ENCODE measurements at regions not wholly inside any gene's neighbourhood (a gene's known extent, or its start where the extent isn't known, plus 50 kb on each side); places are given as distances from the start of the nearest gene placed in this dataset.

DNA sequence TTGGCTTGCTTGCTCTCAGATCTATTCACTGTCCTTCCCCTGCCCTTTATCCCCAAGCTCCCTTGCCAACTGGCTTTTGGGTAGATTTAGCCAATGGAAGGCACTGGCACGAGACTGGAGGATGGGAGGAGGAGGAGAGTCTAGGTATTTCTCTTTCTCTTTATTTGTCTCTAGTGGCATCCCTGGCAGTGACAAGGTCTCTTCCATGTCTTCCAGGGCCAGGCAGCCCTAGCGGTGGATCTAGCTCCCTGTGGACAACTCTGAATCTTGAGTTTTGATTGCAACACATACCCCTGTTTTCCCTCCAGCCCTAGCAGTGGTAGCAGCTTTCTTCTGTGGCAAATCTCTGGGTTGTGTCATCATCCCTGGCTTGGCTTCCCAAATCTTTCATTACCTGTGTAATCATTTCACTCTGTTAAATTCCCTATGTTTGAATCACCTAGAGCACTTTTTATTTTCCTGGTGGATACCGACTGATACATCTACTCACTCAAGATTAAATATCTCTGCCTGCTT, 171.1 kb upstream of the IRX6 start:
- no peak for DNase-seq (ENCODE audit: low spot score)
- Histone ChIP-seq H3K4me1 (ENCODE audit: insufficient read depth) (no peaks in the 10 kb centered on the region), H3K79me2 (no peaks in the 10 kb centered on the region), H3K4me3 (no peak overlapping the region), H3K27ac (no peak overlapping the region), H3K4me2 (no peak overlapping the region), H3K9me3 (ENCODE audit: low read depth) (no peaks in the 10 kb centered on the region), H3K36me3 (replicated peaks; ENCODE audit: insufficient read depth, low read depth) (no peaks in the 10 kb centered on the region), H3K27me3 (no peaks in the 10 kb centered on the region), H2AFZ (no peak overlapping the region), H3K9me2 (replicated peaks; ENCODE audit: insufficient read depth) (no peaks in the 10 kb centered on the region), H4K20me1 (ENCODE audit: insufficient read depth, poor library complexity, severe bottlenecking) (no peaks in the 10 kb centered on the region)
- no peak for TF ChIP-seq EZH2phosphoT487 (IDR thresholded peaks at IDR 0.05; ENCODE audit: low read depth, severe bottlenecking, unreplicated experiment)
- TF ChIP-seq EZH2 (IDR thresholded peaks at IDR 0.05; ENCODE audit: borderline replicate concordance): no peak
- 91% methylated on average over 3 of the region's 3 CpGs for WGBS (ENCODE audit: low lambda C conversion rate, missing lambda C conversion rate)

DNA sequence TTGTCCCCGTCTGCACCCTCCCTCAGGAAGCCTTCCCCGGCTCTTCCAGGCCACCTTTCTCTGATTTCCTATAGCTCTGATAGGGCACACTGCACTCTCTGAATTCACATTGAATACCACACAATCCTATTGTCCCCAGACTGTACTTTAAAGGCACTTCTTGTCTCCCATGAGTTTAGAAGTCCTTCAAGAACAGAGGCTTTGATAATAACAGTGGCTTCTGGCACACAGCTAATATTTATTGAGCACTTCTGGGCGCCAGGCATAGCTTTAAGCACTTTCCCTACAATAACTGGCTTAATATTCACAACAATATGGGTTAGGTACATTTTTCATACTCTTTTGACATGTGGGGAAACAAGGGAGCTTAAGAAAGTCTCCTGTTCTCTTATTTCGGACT, 169.7 kb upstream of the IRX6 start:
- no peaks in the 10 kb centered on the region for H3K79me2 ChIP-seq
- no peak for DNase-seq (ENCODE audit: low spot score)
- no peak overlapping the region for H3K27ac ChIP-seq
- H3K36me3 ChIP-seq (replicated peaks; ENCODE audit: insufficient read depth, low read depth): no peaks in the 10 kb centered on the region
- H2AFZ ChIP-seq: no peak overlapping the region
- no peaks in the 10 kb centered on the region for H3K9me2 ChIP-seq (replicated peaks; ENCODE audit: insufficient read depth)
- no peaks in the 10 kb centered on the region for H3K27me3 ChIP-seq
- H3K4me1 ChIP-seq (ENCODE audit: insufficient read depth): no peaks in the 10 kb centered on the region
- no peak overlapping the region for H3K4me2 ChIP-seq
- H3K4me3 ChIP-seq: no peak overlapping the region
- TF ChIP-seq EZH2phosphoT487 (IDR thresholded peaks at IDR 0.05; ENCODE audit: low read depth, severe bottlenecking, unreplicated experiment): no peak
- TF ChIP-seq, protein P1, sequence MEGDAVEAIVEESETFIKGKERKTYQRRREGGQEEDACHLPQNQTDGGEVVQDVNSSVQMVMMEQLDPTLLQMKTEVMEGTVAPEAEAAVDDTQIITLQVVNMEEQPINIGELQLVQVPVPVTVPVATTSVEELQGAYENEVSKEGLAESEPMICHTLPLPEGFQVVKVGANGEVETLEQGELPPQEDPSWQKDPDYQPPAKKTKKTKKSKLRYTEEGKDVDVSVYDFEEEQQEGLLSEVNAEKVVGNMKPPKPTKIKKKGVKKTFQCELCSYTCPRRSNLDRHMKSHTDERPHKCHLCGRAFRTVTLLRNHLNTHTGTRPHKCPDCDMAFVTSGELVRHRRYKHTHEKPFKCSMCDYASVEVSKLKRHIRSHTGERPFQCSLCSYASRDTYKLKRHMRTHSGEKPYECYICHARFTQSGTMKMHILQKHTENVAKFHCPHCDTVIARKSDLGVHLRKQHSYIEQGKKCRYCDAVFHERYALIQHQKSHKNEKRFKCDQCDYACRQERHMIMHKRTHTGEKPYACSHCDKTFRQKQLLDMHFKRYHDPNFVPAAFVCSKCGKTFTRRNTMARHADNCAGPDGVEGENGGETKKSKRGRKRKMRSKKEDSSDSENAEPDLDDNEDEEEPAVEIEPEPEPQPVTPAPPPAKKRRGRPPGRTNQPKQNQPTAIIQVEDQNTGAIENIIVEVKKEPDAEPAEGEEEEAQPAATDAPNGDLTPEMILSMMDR (IDR thresholded peaks at IDR 0.05; ENCODE audit: poor library complexity): no peak
- TF ChIP-seq EZH2 (IDR thresholded peaks at IDR 0.05; ENCODE audit: borderline replicate concordance): no peak
- 89% methylated on average over 4 of the region's 4 CpGs for WGBS (ENCODE audit: low lambda C conversion rate, missing lambda C conversion rate)
- no peaks in the 10 kb centered on the region for H4K20me1 ChIP-seq (ENCODE audit: insufficient read depth, poor library complexity, severe bottlenecking)
- no peaks in the 10 kb centered on the region for H3K9me3 ChIP-seq (ENCODE audit: low read depth)

DNA sequence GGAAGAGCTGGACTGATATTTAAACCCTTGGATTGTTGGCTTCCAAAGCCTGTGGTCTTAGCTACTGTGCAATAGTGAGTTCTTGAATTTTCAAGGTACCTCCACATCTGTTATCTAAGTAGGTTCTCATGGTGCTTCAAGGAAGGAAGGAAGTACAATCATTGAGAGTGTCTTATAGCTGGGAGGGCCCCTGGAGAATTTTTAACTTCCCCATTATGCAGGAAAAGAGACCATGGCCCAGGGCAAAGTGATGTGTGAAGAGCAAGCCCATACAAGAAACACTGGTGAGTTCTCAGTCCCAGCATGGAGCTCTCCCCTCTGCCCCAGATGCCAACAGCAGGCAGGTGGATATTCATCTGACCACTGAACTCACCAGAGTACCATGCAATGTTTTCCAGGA, 169.0 kb upstream of the IRX6 start:
- Histone ChIP-seq H3K27ac (no peak overlapping the region), H3K27me3 (no peaks in the 10 kb centered on the region), H3K36me3 (replicated peaks; ENCODE audit: insufficient read depth, low read depth) (no peaks in the 10 kb centered on the region), H2AFZ (no peak overlapping the region), H3K9me2 (replicated peaks; ENCODE audit: insufficient read depth) (no peaks in the 10 kb centered on the region), H3K9me3 (ENCODE audit: low read depth) (no peaks in the 10 kb centered on the region), H3K79me2 (no peaks in the 10 kb centered on the region), H3K4me1 (ENCODE audit: insufficient read depth) (no peaks in the 10 kb centered on the region), H3K4me3 (no peak overlapping the region), H3K4me2 (no peak overlapping the region), H4K20me1 (ENCODE audit: insufficient read depth, poor library complexity, severe bottlenecking) (no peaks in the 10 kb centered on the region)
- no peak for DNase-seq (ENCODE audit: low spot score)
- TF ChIP-seq EZH2phosphoT487 (IDR thresholded peaks at IDR 0.05; ENCODE audit: low read depth, severe bottlenecking, unreplicated experiment): no peak
- TF ChIP-seq EZH2 (IDR thresholded peaks at IDR 0.05; ENCODE audit: borderline replicate concordance): no peak
- TF ChIP-seq, protein P1 (IDR thresholded peaks at IDR 0.05; ENCODE audit: poor library complexity): no peak

DNA sequence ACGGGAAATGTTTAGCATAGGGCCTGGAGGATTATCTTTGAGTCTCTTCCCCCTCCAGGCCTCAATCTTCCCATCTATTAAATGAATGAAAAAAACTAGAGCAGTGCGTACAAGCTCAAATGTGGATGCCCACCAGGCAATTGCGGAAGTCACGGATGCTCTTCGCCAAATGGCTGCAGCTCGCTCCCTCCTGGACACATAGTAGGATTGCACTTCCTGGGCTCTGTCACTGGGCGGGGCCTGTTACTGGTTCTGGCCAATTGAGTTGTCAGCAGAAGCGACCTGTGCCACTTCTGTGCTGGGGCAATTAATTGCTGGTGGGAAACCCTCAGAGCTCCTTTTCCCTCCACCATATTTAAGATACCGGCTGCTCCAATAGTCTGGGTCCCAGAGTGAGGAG, 168.2 kb upstream of the IRX6 start:
- H3K79me2 ChIP-seq: no peaks in the 10 kb centered on the region
- no peak overlapping the region for H3K4me2 ChIP-seq
- no peaks in the 10 kb centered on the region for H4K20me1 ChIP-seq (ENCODE audit: insufficient read depth, poor library complexity, severe bottlenecking)
- no peaks in the 10 kb centered on the region for H3K9me3 ChIP-seq (ENCODE audit: low read depth)
- DNase-seq (ENCODE audit: low spot score): no peak
- 93% methylated on average over 9 of the region's 9 CpGs for WGBS (ENCODE audit: low lambda C conversion rate, missing lambda C conversion rate)
- no peaks in the 10 kb centered on the region for H3K36me3 ChIP-seq (replicated peaks; ENCODE audit: insufficient read depth, low read depth)
- no peaks in the 10 kb centered on the region for H3K9me2 ChIP-seq (replicated peaks; ENCODE audit: insufficient read depth)
- TF ChIP-seq, protein P1 (IDR thresholded peaks at IDR 0.05; ENCODE audit: poor library complexity): no peak
- TF ChIP-seq EZH2 (IDR thresholded peaks at IDR 0.05; ENCODE audit: borderline replicate concordance): no peak
- no peak for TF ChIP-seq EZH2phosphoT487 (IDR thresholded peaks at IDR 0.05; ENCODE audit: low read depth, severe bottlenecking, unreplicated experiment)
- no peak overlapping the region for H3K27ac ChIP-seq
- no peaks in the 10 kb centered on the region for H3K4me1 ChIP-seq (ENCODE audit: insufficient read depth)
- no peaks in the 10 kb centered on the region for H3K27me3 ChIP-seq
- H3K4me3 ChIP-seq: no peak overlapping the region
- no peak overlapping the region for H2AFZ ChIP-seq
